ENCODE measurements at regions not wholly inside any gene's neighbourhood (a gene's known extent, or its start where the extent isn't known, plus 50 kb on each side); places are given as distances from the start of the nearest gene placed in this dataset.

DNA sequence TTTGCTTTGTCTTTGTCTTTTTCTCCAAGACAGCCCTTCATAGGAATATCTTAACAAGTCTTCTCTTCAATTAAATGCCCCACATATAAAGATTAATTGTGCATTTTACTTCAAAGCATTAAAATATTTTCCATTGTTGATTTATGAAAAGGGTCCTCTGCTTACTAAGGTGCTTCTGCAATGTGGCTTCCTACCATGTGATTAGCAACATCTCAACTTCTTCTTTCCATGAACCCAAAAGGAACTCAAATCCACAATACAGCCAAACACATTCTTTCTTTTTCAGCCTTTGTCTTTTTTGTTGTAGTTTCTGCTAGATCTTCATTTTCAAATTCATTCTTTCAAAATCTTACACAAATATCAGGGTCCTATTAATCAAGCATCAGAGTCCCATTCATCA is 309.2 kb downstream of the NSUN3 start:
- Histone ChIP-seq H4K20me1 (ENCODE audit: insufficient read depth) (no peaks in the 10 kb centered on the region), H3K27ac (ENCODE audit: low read length) (no peak overlapping the region), H3K4me3 (ENCODE audit: low read length) (no peak overlapping the region), H3K79me2 (replicated peaks; ENCODE audit: insufficient read depth, low read length) (no peaks in the 10 kb centered on the region), H3K4me2 (ENCODE audit: low read length) (no peak overlapping the region), H3K9me3 (ENCODE audit: low read length) (peaks cover 5% of the 10 kb centered on the region), H3F3A (ENCODE audit: insufficient read depth, low read length, poor library complexity, severe bottlenecking) (no peaks in the 10 kb centered on the region), H3K9me2 (ENCODE audit: insufficient read depth, low read length) (no peaks in the 10 kb centered on the region), H3K9ac (ENCODE audit: low read length) (no peak overlapping the region), H3K36me3 (ENCODE audit: insufficient read depth, low read length) (no peaks in the 10 kb centered on the region), H3K27me3 (ENCODE audit: insufficient read depth, low read depth, low read length) (no peaks in the 10 kb centered on the region), H2AFZ (ENCODE audit: low read depth, low read length) (no peak overlapping the region)
- no peak for TF ChIP-seq TAF1 (IDR thresholded peaks at IDR 0.05; ENCODE audit: low read depth)
- no peak for TF ChIP-seq POLR2AphosphoS5 (IDR thresholded peaks at IDR 0.05)
- TF ChIP-seq, protein P1, sequence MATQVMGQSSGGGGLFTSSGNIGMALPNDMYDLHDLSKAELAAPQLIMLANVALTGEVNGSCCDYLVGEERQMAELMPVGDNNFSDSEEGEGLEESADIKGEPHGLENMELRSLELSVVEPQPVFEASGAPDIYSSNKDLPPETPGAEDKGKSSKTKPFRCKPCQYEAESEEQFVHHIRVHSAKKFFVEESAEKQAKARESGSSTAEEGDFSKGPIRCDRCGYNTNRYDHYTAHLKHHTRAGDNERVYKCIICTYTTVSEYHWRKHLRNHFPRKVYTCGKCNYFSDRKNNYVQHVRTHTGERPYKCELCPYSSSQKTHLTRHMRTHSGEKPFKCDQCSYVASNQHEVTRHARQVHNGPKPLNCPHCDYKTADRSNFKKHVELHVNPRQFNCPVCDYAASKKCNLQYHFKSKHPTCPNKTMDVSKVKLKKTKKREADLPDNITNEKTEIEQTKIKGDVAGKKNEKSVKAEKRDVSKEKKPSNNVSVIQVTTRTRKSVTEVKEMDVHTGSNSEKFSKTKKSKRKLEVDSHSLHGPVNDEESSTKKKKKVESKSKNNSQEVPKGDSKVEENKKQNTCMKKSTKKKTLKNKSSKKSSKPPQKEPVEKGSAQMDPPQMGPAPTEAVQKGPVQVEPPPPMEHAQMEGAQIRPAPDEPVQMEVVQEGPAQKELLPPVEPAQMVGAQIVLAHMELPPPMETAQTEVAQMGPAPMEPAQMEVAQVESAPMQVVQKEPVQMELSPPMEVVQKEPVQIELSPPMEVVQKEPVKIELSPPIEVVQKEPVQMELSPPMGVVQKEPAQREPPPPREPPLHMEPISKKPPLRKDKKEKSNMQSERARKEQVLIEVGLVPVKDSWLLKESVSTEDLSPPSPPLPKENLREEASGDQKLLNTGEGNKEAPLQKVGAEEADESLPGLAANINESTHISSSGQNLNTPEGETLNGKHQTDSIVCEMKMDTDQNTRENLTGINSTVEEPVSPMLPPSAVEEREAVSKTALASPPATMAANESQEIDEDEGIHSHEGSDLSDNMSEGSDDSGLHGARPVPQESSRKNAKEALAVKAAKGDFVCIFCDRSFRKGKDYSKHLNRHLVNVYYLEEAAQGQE (IDR thresholded peaks at IDR 0.05; ENCODE audit: borderline replicate concordance) = no peak
- TF ChIP-seq EZH2 (IDR thresholded peaks at IDR 0.05; ENCODE audit: borderline replicate concordance, insufficient read depth, low read length, poor library complexity, severe bottlenecking) = no peak
- TF ChIP-seq, protein P2, sequence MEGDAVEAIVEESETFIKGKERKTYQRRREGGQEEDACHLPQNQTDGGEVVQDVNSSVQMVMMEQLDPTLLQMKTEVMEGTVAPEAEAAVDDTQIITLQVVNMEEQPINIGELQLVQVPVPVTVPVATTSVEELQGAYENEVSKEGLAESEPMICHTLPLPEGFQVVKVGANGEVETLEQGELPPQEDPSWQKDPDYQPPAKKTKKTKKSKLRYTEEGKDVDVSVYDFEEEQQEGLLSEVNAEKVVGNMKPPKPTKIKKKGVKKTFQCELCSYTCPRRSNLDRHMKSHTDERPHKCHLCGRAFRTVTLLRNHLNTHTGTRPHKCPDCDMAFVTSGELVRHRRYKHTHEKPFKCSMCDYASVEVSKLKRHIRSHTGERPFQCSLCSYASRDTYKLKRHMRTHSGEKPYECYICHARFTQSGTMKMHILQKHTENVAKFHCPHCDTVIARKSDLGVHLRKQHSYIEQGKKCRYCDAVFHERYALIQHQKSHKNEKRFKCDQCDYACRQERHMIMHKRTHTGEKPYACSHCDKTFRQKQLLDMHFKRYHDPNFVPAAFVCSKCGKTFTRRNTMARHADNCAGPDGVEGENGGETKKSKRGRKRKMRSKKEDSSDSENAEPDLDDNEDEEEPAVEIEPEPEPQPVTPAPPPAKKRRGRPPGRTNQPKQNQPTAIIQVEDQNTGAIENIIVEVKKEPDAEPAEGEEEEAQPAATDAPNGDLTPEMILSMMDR (IDR thresholded peaks at IDR 0.05; ENCODE audit: poor library complexity, severe bottlenecking) = no peak
- TF ChIP-seq SMC3 (conservative IDR thresholded peaks at IDR 0.05; ENCODE audit: poor library complexity) = no peak
- TF ChIP-seq RAD21 (conservative IDR thresholded peaks at IDR 0.05) = no peak
- TF ChIP-seq EP300 (conservative IDR thresholded peaks at IDR 0.05; ENCODE audit: poor library complexity, severe bottlenecking) = no peak
- no peak for TF ChIP-seq MXI1 (conservative IDR thresholded peaks at IDR 0.05; ENCODE audit: poor library complexity, severe bottlenecking)

DNA sequence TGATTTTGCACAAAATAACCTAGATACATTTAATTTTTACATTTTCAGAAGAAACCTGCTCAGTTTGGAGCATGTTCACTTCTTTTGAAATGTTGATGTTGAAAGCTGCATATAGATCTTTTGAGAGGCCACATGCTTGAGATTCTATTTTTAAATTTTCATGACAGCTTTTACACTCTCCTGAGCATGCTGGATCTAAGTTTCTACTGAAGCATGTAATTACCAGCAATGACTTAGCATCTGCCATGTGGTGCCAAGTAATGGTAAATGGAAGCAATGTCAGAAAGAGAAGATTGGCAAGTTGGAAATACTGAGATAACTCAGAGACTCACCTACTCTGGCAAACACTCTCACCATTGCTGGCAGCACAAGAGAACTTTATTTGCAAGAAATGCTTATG is 310.6 kb downstream of the NSUN3 start:
- no peak overlapping the region for H3K27ac ChIP-seq (ENCODE audit: low read length)
- TF ChIP-seq, protein P2 (IDR thresholded peaks at IDR 0.05; ENCODE audit: poor library complexity, severe bottlenecking) = no peak
- TF ChIP-seq POLR2AphosphoS5 (IDR thresholded peaks at IDR 0.05) (peak; percentile 39), MXI1 (conservative IDR thresholded peaks at IDR 0.05; ENCODE audit: poor library complexity, severe bottlenecking) (peak; percentile 35)
- no peaks in the 10 kb centered on the region for H3K9me2 ChIP-seq (ENCODE audit: insufficient read depth, low read length)
- no peaks in the 10 kb centered on the region for H4K20me1 ChIP-seq (ENCODE audit: insufficient read depth)
- H2AFZ ChIP-seq (ENCODE audit: low read depth, low read length) = no peak overlapping the region
- no peak overlapping the region for H3K4me2 ChIP-seq (ENCODE audit: low read length)
- no peaks in the 10 kb centered on the region for H3K36me3 ChIP-seq (ENCODE audit: insufficient read depth, low read length)
- H3K9ac ChIP-seq (ENCODE audit: low read length) = no peak overlapping the region
- no peaks in the 10 kb centered on the region for H3K9me3 ChIP-seq (ENCODE audit: low read length)
- H3F3A ChIP-seq (ENCODE audit: insufficient read depth, low read length, poor library complexity, severe bottlenecking) = no peaks in the 10 kb centered on the region
- H3K4me3 ChIP-seq (ENCODE audit: low read length) = no peak overlapping the region
- H3K79me2 ChIP-seq (replicated peaks; ENCODE audit: insufficient read depth, low read length) = no peaks in the 10 kb centered on the region
- H3K27me3 ChIP-seq (ENCODE audit: insufficient read depth, low read depth, low read length) = no peaks in the 10 kb centered on the region
